Lung (tissue), 11 donors: ENCODE measurements at regions not wholly inside any gene's neighbourhood (a gene's known extent, or its start where the extent isn't known, plus 50 kb on each side); places are given as distances from the start of the nearest gene placed in this dataset.

Source experiments
- ATAC-seq: fragments of 200-7000 bp; cut with Tn5 transposase; one replicate; pipeline ENCODE4 v1.9.1; 2020; ENCODE audit warnings: moderate number of reproducible peaks; ENCODE audit not compliant: insufficient read depth, low FRiP score
- DNase-seq, 3 donors: peaks; one replicate each; pipeline ENCODE4 v3.0.0-alpha.2; 2013 to 2017
- H3K27ac ChIP-seq, 2 donors: one replicate each; pipeline ENCODE4 v1.5.1; 2013; ENCODE audit warnings: mild to moderate bottlenecking in 2 of 2, moderate library complexity in 2 of 2, control low read depth in 1 of 2, inconsistent platforms in 1 of 2, low read depth in 1 of 2, low read length in 1 of 2
- H3K27me3 ChIP-seq, 3 donors: one replicate each; pipeline ENCODE4 v1.5.1; 2013; ENCODE audit warnings: low read length in 2 of 3; ENCODE audit not compliant: control insufficient read depth in 3 of 3, insufficient read depth in 3 of 3
- H3K36me3 ChIP-seq, 4 donors: one replicate each; pipeline ENCODE4 v1.5.1; 2013; ENCODE audit warnings: low read length in 4 of 4, mild to moderate bottlenecking in 1 of 4, moderate library complexity in 1 of 4; ENCODE audit not compliant: control insufficient read depth in 4 of 4, insufficient read depth in 4 of 4
- H3K4me1 ChIP-seq, 5 donors: one replicate each; pipeline ENCODE4 v1.5.1; 2013; ENCODE audit warnings: low read length in 5 of 5, mild to moderate bottlenecking in 2 of 5, moderate library complexity in 1 of 5; ENCODE audit not compliant: control insufficient read depth in 5 of 5, insufficient read depth in 5 of 5
- H3K4me3 ChIP-seq: one replicate; pipeline ENCODE4 v1.5.1; 2013; ENCODE audit warnings: mild to moderate bottlenecking, control low read depth, moderate library complexity
- H3K9ac ChIP-seq, 2 donors: one replicate each; pipeline ENCODE4 v1.5.1; 2013; ENCODE audit warnings: low read length in 2 of 2, control low read depth in 1 of 2; ENCODE audit not compliant: insufficient read depth in 1 of 2
- H3K9me3 ChIP-seq, 4 donors: one replicate each; pipeline ENCODE4 v1.5.1; 2013; ENCODE audit warnings: low read length in 3 of 4, mild to moderate bottlenecking in 1 of 4, moderate library complexity in 1 of 4; ENCODE audit not compliant: control insufficient read depth in 4 of 4, insufficient read depth in 3 of 4
- WGBS, 2 donors: extraction: QIAGEN DNeasy Blood & Tissue Kit; methylation state at CpG; one replicate each; pipeline ENCODE4 v1.1.7; 2013; 5-methylcytosine and 5-hydroxymethylcytosine counted together
- TF ChIP-seq, protein P1 (sequence below): IDR thresholded peaks from 2 replicates; pipeline ENCODE4 v1.5.1; 2012; ENCODE audit warnings: mild to moderate bottlenecking; ENCODE audit errors: control extremely low read depth, extremely low read depth
- donor health status: control.
- donor health status: control.
- donor health status: Bipolar disorder and iron deficiency.
- donor health status: healthy.
- donor health status: DM: yes; HTN: yes; CAD: no.

DNA sequence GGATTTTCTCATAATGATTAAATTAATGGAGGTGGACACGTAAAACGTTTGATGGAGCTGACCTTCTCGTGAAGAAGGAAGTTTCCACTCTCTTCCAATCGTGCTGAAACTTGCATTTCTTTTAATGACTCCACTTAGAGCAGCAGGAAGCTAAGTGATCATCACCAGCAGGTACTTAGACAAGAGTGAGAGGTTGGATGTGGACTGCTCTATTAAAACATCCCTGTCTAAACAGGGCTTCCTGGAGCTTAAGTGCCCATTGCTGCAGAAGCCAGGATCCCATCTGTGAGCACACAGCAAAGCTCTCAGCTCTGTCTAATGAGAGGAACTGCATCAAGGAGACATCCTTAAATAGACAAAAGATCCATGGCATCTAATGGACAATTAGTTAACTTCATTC is 1539.5 kb upstream of the CELF4 start:
- Histone ChIP-seq H3K36me3 (no peaks in the 10 kb centered on the region), H3K27me3 (no peaks in the 10 kb centered on the region), H3K9me3 (no peaks in the 10 kb centered on the region), H3K9ac (no peak overlapping the region), H3K4me1 (no peaks in the 10 kb centered on the region), H3K4me3 (no peak overlapping the region), H3K27ac (no peak overlapping the region)
- WGBS, 2 donors: 87 to 88% methylated on average over 4 of the region's 4 CpGs
- no peak for ATAC-seq
- TF ChIP-seq, protein P1, sequence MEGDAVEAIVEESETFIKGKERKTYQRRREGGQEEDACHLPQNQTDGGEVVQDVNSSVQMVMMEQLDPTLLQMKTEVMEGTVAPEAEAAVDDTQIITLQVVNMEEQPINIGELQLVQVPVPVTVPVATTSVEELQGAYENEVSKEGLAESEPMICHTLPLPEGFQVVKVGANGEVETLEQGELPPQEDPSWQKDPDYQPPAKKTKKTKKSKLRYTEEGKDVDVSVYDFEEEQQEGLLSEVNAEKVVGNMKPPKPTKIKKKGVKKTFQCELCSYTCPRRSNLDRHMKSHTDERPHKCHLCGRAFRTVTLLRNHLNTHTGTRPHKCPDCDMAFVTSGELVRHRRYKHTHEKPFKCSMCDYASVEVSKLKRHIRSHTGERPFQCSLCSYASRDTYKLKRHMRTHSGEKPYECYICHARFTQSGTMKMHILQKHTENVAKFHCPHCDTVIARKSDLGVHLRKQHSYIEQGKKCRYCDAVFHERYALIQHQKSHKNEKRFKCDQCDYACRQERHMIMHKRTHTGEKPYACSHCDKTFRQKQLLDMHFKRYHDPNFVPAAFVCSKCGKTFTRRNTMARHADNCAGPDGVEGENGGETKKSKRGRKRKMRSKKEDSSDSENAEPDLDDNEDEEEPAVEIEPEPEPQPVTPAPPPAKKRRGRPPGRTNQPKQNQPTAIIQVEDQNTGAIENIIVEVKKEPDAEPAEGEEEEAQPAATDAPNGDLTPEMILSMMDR: no peak
- DNase-seq: no peak

- no peaks in the 10 kb centered on the region for H3K36me3 ChIP-seq
- no peak overlapping the region for H3K4me3 ChIP-seq
- no peak for DNase-seq
- H3K27me3 ChIP-seq: no peaks in the 10 kb centered on the region
- TF ChIP-seq, protein P1: no peak
- H3K9me3 ChIP-seq: no peaks in the 10 kb centered on the region
- no peaks in the 10 kb centered on the region for H3K4me1 ChIP-seq
- 71 to 87% methylated on average over 3 of the region's 3 CpGs for WGBS, 2 donors
- ATAC-seq: no peak
- no peak overlapping the region for H3K9ac ChIP-seq
- no peak overlapping the region for H3K27ac ChIP-seq
These were observed 1507.4 kb upstream of the CELF4 start for GRCh38 chr18:39072970-39073369.

DNA sequence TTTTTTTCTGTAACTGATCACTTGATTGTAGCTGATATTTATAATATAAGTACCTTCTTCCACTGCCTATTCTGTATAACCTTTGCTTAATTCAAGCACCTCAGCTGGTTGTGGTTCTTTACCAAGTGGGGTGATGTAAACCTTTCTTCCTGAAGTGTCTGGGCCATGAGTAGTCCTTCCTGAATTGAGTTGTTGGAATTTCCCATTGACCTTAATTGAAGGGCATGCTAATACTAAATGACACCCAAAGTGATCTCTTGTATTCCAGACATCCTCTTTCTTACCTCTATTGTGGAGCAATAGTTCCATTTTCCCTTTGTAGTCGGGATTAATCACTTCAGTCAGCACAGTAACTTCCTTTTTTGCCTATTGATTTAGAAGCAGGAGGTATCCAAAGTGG is 1496.8 kb upstream of the CELF4 start:
- no peak overlapping the region for H3K4me3 ChIP-seq
- H3K9ac ChIP-seq: no peak overlapping the region
- WGBS, 2 donors: 57 to 58% methylated on average over 1 of the region's 1 CpG
- no peaks in the 10 kb centered on the region for H3K36me3 ChIP-seq
- TF ChIP-seq, protein P1: no peak
- H3K27me3 ChIP-seq: no peaks in the 10 kb centered on the region
- DNase-seq (no peak), ATAC-seq (no peak)
- H3K9me3 ChIP-seq: no peaks in the 10 kb centered on the region
- no peak overlapping the region for H3K27ac ChIP-seq
- no peaks in the 10 kb centered on the region for H3K4me1 ChIP-seq

- Histone ChIP-seq H3K27ac (no peak overlapping the region), H3K4me1 (peaks cover 0 to 5% (median 0%) of the 10 kb centered on the region in 5 donors), H3K9ac (no peak overlapping the region), H3K4me3 (no peak overlapping the region), H3K9me3 (no peaks in the 10 kb centered on the region), H3K27me3 (no peaks in the 10 kb centered on the region), H3K36me3 (no peaks in the 10 kb centered on the region)
- DNase-seq (no peak), ATAC-seq (no peak)
- TF ChIP-seq, protein P1: no peak
- WGBS, 2 donors: 64 to 79% methylated on average over 6 of the region's 6 CpGs
These were observed 1492.9 kb upstream of the CELF4 start for GRCh38 chr18:39058386-39059000.
